NOMO-1 treated with dmso at 0.1 percent for 144 hours (cell line): ENCODE measurements at regions not wholly inside any gene's neighbourhood (a gene's known extent, or its start where the extent isn't known, plus 50 kb on each side); places are given as distances from the start of the nearest gene placed in this dataset.
"Not testable (repeated sequence)": the region's sequence is repeated elsewhere in the genome, so short reads cannot be mapped to it uniquely, and the experiment has no call there.

Experiments
- DNase-seq: peaks from one replicate; lab custom pipeline; 2025; ENCODE audit not compliant: unreplicated experiment; lab: John Stamatoyannopoulos, UW

DNA sequence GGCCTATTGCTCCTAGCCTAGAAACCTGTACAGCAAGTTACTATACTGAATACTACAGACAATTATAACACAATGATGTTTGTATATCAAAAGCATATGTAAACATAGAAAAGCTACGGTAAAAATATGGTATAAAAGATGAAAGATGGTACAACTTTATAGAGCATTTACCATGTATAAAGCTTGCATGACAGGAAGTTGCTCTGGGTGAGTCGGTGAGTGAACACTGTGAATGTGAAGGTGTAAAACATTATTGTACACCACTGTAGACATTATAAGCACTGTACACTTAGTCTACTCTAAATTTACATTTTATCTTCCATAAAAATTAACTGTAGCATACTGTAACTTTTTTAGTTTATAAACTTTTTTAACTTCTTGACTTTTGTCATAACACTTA, 674.3 kb upstream of the ZWINT start:
- no peak for DNase-seq

DNA sequence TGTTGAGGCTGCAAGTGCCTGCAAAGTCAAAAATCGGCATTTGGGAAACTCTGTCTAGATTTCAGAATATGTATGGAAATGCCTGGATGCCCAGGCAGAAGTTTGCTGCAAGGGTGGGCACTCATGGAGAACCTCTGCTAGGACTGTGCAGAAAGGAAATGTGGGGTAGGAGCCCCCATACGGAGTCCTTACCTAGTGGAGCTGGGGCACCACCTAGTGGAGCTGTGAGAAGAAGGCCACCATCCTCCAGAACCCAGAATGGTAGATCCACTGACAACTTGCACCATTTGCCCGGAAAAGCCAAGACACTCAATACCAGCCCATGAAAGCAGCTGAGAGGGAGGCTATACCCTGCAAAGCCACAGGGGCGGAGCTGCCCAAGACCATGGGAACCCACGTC, 671.2 kb upstream of the ZWINT start:
- DNase-seq = not testable (repeated sequence)

- no peak for DNase-seq
Observed at GRCh38 chr10:57031346-57031745, 670.3 kb upstream of the ZWINT start.

- DNase-seq = no peak
Observed at GRCh38 chr10:57026307-57026706, 665.2 kb upstream of the ZWINT start.

- no peak for DNase-seq
Observed at GRCh38 chr10:57023626-57024025, 662.6 kb upstream of the ZWINT start.

DNA sequence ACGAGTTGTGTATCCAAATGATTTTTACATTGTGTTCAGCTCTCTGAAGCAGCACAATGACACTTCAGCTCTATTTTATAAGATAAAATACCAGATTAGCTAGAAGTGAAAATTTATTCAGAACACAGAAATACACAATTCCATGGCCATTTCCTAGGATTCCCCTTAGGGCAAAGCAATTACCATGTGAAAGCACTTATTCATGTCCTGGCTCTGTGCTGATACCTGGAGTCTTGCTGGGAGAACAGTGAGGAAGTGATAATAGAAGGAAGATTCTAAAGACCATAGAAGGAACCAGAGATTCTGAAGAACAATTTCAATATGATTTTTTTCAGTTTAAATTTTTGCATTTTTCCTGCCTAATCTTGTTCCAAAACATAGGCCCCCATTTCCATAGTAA, 657.4 kb upstream of the ZWINT start:
- DNase-seq = no peak

DNA sequence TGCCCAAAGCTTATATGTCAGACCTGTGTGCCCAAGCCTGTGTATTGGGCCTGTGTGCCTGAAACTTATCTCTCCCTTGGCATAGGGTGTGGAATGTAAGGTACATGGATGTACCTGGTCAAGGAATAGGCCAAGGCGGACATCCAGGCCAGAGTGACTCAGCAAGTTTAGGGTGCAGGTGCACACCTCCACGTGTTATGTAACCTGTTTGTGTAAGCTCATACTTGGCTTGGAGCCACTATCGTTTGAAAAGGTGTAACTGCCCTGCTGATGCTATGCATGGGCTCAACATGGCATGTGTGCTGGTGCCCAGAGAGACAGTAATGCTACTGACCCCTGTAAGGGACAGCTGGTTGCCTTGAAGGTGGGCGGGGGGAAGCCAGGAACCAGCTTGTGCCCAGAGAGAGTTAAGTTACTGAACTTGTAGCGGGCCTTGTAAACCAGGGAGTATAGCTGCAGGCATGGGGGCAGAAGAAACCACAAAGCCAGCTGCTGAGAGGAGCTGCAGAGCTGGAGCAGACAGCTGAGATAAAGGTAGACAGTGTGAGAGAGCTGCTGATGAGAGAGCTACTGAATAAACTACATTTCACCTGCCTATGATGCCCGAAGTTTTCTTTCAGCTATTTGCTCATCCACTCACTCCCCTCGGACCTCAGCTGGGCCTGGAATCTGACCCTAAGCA, 656.4 kb upstream of the ZWINT start:
- DNase-seq = no peak

- no peak for DNase-seq
Observed at GRCh38 chr10:57015595-57016318, 654.7 kb upstream of the ZWINT start.

- DNase-seq = no peak
Observed at GRCh38 chr10:57015187-57015586, 654.1 kb upstream of the ZWINT start.

GRCh38 chr10:57014758-57015157, 653.7 kb upstream of the ZWINT start:
- DNase-seq = no peak

- DNase-seq = no peak
Observed at GRCh38 chr10:57008189-57008588, 647.1 kb upstream of the ZWINT start.

GRCh38 chr10:56991591-56992069, 630.6 kb upstream of the ZWINT start:
- DNase-seq = no peak

- no peak for DNase-seq
Observed at GRCh38 chr10:56975513-56975912, 614.5 kb upstream of the ZWINT start.

DNA sequence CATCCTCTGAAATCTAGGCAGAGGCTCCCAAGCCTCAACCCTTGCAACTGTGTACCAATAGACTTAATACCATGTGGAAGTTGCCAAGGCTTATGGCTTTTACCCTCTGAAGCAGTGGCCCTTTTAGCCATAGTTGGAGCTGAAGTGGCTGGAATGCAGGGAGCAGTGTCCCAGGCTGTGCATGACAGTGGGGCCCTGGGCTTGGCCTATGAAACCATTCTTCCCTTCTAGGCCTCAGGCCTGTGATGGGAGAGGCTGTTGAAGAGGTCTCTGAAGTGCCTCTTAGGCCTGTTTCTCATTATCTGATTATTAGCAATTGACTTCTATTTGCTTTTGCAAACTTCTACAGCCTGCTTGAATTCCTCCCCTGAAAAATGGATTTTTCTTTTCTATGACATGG, 612.7 kb upstream of the ZWINT start:
- DNase-seq = no peak

GRCh38 chr10:56943221-56943755, 582.2 kb upstream of the ZWINT start:
- no peak for DNase-seq

DNA sequence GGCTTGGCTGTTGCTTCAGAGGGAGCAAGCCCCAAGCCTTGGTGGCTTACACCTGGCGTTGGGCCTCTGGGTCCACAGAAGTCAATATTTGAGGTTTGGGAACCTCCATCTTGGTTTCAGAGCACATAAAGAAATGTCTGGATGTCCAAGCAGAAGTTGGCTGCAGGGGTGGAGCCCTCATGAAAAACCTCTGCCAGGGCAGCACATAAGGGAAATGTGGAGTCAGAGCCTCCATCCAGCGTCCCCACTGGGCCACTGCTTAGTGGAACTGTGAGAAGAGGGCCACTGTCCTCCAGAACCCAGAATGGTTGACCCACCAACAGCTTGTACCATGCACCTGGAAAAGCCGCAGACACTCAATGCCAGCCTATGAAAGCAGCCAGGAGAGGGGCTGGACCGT, 573.5 kb upstream of the ZWINT start:
- DNase-seq = no peak

GRCh38 chr10:56928714-56929113, 567.7 kb upstream of the ZWINT start:
- DNase-seq = no peak

GRCh38 chr10:56927701-56928100, 566.6 kb upstream of the ZWINT start:
- DNase-seq = no peak

DNA sequence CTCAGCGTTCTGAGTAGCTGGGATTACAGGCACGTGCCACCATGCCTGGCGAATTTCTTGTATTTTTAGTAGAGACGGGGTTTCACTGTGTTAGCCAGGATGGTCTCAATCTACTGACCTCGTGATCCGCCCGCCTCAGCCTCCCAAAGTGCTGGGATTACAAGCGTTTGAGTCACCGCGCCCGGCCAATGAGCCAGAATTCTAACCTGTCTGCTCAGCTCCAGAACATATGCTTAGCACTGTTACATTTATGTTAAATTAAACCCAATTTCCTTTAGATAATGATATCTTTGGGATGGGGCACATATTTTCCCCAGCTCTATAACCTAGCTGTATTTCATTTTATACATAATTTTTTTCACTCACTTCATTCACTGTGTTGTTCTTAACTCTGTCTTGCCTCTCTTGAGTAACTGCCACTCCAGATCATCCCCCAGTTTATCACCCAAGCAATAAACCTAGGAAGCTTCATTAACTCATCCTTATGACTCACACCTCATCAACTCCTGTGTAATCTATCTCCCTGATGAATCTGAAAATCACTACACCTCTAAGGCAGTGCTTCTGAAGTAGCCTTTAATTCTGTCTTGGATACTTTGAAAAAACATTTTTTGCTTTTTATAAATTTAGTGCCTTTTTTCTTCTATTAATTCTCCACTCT, 559.7 kb upstream of the ZWINT start:
- no peak for DNase-seq

DNA sequence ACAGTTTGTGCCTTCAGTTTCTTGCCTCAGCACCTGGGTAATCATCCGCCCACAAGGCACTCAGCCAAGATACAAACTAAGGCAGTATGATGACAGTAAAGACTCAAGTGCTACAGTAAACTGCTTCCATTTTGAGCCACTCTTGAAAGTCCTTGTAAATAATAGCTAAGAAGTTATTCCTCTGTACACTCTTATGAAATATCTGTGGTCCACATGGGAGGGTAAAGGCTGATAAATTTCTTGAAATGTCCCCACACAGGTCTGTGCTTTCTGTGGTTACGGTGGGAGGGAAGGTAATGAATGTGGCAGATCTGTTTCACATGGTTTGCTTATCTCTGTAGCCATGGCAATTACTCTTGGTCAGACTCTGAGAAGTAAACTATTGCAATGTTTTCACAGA, 551.0 kb upstream of the ZWINT start:
- DNase-seq = no peak

GRCh38 chr10:56905051-56905450, 544.0 kb upstream of the ZWINT start:
- DNase-seq = no peak

GRCh38 chr10:56902554-56902953, 541.5 kb upstream of the ZWINT start:
- no peak for DNase-seq
